ENCODE measurements at regions not wholly inside any gene's neighbourhood (a gene's known extent, or its start where the extent isn't known, plus 50 kb on each side); places are given as distances from the start of the nearest gene placed in this dataset.

- ChIA-PET CTCF (interaction anchor here (0.8 to 1.3 kb wide), 2 partner anchors 14 to 17 kb away, joined by 3 read pairs; no protein-coding TSS in a partner anchor), POLR2A (interaction anchor here (0.9 to 1.6 kb wide), 3 partner anchors 12 to 336 kb away, joined by 3 to 10 read pairs (median 3); no protein-coding TSS in a partner anchor)
- DNase-seq (ENCODE audit: low read depth, low spot score) = peak; percentile 78
- TF ChIP-seq, protein P1, sequence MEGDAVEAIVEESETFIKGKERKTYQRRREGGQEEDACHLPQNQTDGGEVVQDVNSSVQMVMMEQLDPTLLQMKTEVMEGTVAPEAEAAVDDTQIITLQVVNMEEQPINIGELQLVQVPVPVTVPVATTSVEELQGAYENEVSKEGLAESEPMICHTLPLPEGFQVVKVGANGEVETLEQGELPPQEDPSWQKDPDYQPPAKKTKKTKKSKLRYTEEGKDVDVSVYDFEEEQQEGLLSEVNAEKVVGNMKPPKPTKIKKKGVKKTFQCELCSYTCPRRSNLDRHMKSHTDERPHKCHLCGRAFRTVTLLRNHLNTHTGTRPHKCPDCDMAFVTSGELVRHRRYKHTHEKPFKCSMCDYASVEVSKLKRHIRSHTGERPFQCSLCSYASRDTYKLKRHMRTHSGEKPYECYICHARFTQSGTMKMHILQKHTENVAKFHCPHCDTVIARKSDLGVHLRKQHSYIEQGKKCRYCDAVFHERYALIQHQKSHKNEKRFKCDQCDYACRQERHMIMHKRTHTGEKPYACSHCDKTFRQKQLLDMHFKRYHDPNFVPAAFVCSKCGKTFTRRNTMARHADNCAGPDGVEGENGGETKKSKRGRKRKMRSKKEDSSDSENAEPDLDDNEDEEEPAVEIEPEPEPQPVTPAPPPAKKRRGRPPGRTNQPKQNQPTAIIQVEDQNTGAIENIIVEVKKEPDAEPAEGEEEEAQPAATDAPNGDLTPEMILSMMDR (IDR thresholded peaks at IDR 0.05; ENCODE audit: insufficient read depth, low read length, missing control alignments) = no peak
- no peak overlapping the region for H3K4me3 ChIP-seq (ENCODE audit: low read depth, low read length)
These were observed 133.4 kb upstream of the FGGY start for GRCh38 chr1:59163268-59164092.

DNA sequence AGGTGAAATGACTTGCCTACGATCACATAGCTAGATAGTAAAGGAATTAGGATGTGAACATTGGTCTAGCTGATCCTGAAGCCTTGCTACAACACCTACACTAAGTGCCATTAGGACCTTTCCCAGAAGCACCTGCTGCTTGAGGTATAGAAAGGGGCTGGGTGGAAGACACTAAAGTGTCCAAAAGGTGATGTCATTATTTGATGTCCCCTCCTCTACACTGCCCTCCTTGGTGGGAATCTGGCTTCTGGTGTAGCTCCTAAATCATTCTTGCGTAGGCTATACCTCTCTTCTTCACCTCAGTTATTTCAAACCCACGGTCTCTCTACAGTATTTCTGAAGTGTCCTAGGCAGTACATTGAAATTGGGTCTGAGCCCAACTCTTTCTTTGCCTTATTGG is 132.5 kb upstream of the FGGY start:
- CTCF ChIA-PET = interaction anchor here (0.6 to 1.2 kb wide), 2 partner anchors 9 kb away, joined by 3 to 4 read pairs; no protein-coding TSS in a partner anchor
- DNase-seq (ENCODE audit: low read depth, low spot score) = no peak
- POLR2A ChIA-PET = interaction anchor here (1.6 kb wide), 1 partner anchor 13 kb away, joined by 10 read pairs; no protein-coding TSS in a partner anchor
- no peak overlapping the region for H3K4me3 ChIP-seq (ENCODE audit: low read depth, low read length)
- TF ChIP-seq, protein P1 (IDR thresholded peaks at IDR 0.05; ENCODE audit: insufficient read depth, low read length, missing control alignments) = no peak

- DNase-seq (ENCODE audit: low read depth, low spot score) = no peak
- TF ChIP-seq, protein P1 (IDR thresholded peaks at IDR 0.05; ENCODE audit: insufficient read depth, low read length, missing control alignments) = no peak
- POLR2A ChIA-PET = no interaction called here
- no peak overlapping the region for H3K4me3 ChIP-seq (ENCODE audit: low read depth, low read length)
- CTCF ChIA-PET = interaction anchor here (1.1 to 1.2 kb wide), 2 partner anchors 8 to 289 kb away, joined by 3 read pairs; no protein-coding TSS in a partner anchor
These were observed 131.5 kb upstream of the FGGY start for GRCh38 chr1:59165353-59165752.

GRCh38 chr1:59169703-59170102 is 127.2 kb upstream of the FGGY start:
- H3K4me3 ChIP-seq (ENCODE audit: low read depth, low read length) = no peak overlapping the region
- ChIA-PET CTCF (interaction anchor here (0.6 kb wide), 1 partner anchor 374 kb away, joined by 3 read pairs; no protein-coding TSS in a partner anchor), POLR2A (no interaction called here)
- no peak for DNase-seq (ENCODE audit: low read depth, low spot score)
- TF ChIP-seq, protein P1 (IDR thresholded peaks at IDR 0.05; ENCODE audit: insufficient read depth, low read length, missing control alignments) = no peak

DNA sequence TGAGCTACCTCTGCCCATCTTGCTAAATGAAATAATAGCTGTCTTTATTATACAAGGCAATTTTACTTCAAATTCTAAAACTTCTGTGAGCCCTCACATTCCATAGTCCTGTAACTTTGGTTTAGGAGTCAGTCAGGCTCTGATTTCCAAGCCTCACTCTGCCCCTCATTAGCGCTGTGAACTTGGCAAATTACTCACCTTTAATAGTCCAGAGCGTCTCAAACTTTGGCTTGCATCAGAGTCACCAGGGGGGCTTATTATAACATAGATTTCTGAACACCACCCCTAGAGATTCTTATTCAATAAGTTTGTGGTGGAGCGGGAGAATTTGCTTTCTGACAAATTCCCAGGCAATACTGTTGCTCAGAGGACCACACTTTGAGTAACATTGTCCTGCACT is 126.2 kb upstream of the FGGY start:
- DNase-seq (ENCODE audit: low read depth, low spot score) = no peak
- ChIA-PET CTCF (no interaction called here), POLR2A (no interaction called here)
- H3K4me3 ChIP-seq (ENCODE audit: low read depth, low read length) = no peak overlapping the region
- TF ChIP-seq, protein P1 (IDR thresholded peaks at IDR 0.05; ENCODE audit: insufficient read depth, low read length, missing control alignments) = no peak

- TF ChIP-seq, protein P1 (IDR thresholded peaks at IDR 0.05; ENCODE audit: insufficient read depth, low read length, missing control alignments) = no peak
- POLR2A ChIA-PET = no interaction called here
- no peak overlapping the region for H3K4me3 ChIP-seq (ENCODE audit: low read depth, low read length)
- CTCF ChIA-PET = no interaction called here
- no peak for DNase-seq (ENCODE audit: low read depth, low spot score)
These were observed 125.1 kb upstream of the FGGY start for GRCh38 chr1:59171788-59172187.
